ENCODE measurements at regions not wholly inside any gene's neighbourhood (a gene's known extent, or its start where the extent isn't known, plus 50 kb on each side); places are given as distances from the start of the nearest gene placed in this dataset.

GRCh38 chr9:106758911-106759310 lies 104.1 kb upstream of the ZNF462 start:
- no peak for TF ChIP-seq SP1 (IDR thresholded peaks at IDR 0.05)
- TF ChIP-seq CTCF (IDR thresholded peaks at IDR 0.05; ENCODE audit: low read depth, low read length, missing input control) = no peak
- no peak for TF ChIP-seq RAD21 (IDR thresholded peaks at IDR 0.05)
- TF ChIP-seq JUND (IDR thresholded peaks at IDR 0.05) = no peak
- TF ChIP-seq ATF3 (IDR thresholded peaks at IDR 0.05) = no peak
- TF ChIP-seq MAX (IDR thresholded peaks at IDR 0.05) = no peak

All from liver (tissue), 3 donors.